ENCODE measurements at regions not wholly inside any gene's neighbourhood (a gene's known extent, or its start where the extent isn't known, plus 50 kb on each side); places are given as distances from the start of the nearest gene placed in this dataset.

GRCh38 chr14:36047912-36048311 is 128.6 kb downstream of the PTCSC3 start:
- Histone ChIP-seq H3K9me3 (replicated peaks) (no peaks in the 10 kb centered on the region), H3K36me3 (no peaks in the 10 kb centered on the region), H3K4me1 (no peaks in the 10 kb centered on the region), H3K27ac (replicated peaks) (no peak overlapping the region), H3K27me3 (ENCODE audit: low read depth) (peaks cover 6% of the 10 kb centered on the region), H3K4me3 (no peak overlapping the region)
- DNase-seq, result no peak
- no peak for TF ChIP-seq CTCF (IDR thresholded peaks at IDR 0.05; ENCODE audit: borderline replicate concordance)
- intact Hi-C loops (cut with micrococcal nuclease), result no loop called here

GRCh38 chr14:36035675-36036074 is 140.8 kb downstream of the PTCSC3 start:
- H3K36me3 ChIP-seq, result no peaks in the 10 kb centered on the region

GRCh38 chr14:36028665-36029064 is 147.9 kb downstream of the PTCSC3 start:
- no peak for DNase-seq
- Histone ChIP-seq H3K27me3 (ENCODE audit: low read depth) (peaks cover 4% of the 10 kb centered on the region), H3K36me3 (no peaks in the 10 kb centered on the region), H3K9me3 (replicated peaks) (no peaks in the 10 kb centered on the region), H3K4me3 (no peak overlapping the region), H3K4me1 (no peaks in the 10 kb centered on the region), H3K27ac (replicated peaks) (no peak overlapping the region)
- no peak for TF ChIP-seq CTCF (IDR thresholded peaks at IDR 0.05; ENCODE audit: borderline replicate concordance)
- intact Hi-C loops (cut with micrococcal nuclease), result no loop called here

More at GRCh38 chr14:36035675-36036074, 140.8 kb downstream of the PTCSC3 start:
- Histone ChIP-seq H3K27me3 (ENCODE audit: low read depth) (no peaks in the 10 kb centered on the region), H3K27ac (replicated peaks) (no peak overlapping the region), H3K9me3 (replicated peaks) (peaks cover 8% of the 10 kb centered on the region), H3K4me3 (no peak overlapping the region), H3K4me1 (no peaks in the 10 kb centered on the region)
- intact Hi-C loops (cut with micrococcal nuclease), result no loop called here
- TF ChIP-seq CTCF (IDR thresholded peaks at IDR 0.05; ENCODE audit: borderline replicate concordance), result no peak
- DNase-seq, result no peak

- H3K27ac ChIP-seq (replicated peaks), result no peak overlapping the region
Measured at GRCh38 chr14:36028218-36028617, 148.3 kb downstream of the PTCSC3 start.

GRCh38 chr14:36027354-36027753 is 149.2 kb downstream of the PTCSC3 start:
- Histone ChIP-seq H3K27ac (replicated peaks) (no peak overlapping the region), H3K27me3 (ENCODE audit: low read depth) (peaks cover 4% of the 10 kb centered on the region), H3K4me1 (no peaks in the 10 kb centered on the region), H3K9me3 (replicated peaks) (no peaks in the 10 kb centered on the region), H3K36me3 (no peaks in the 10 kb centered on the region), H3K4me3 (no peak overlapping the region)
- intact Hi-C loops (cut with micrococcal nuclease), result no loop called here
- no peak for TF ChIP-seq CTCF (IDR thresholded peaks at IDR 0.05; ENCODE audit: borderline replicate concordance)
- no peak for DNase-seq

More at GRCh38 chr14:36028218-36028617, 148.3 kb downstream of the PTCSC3 start:
- intact Hi-C loops (cut with micrococcal nuclease), result no loop called here
- Histone ChIP-seq H3K4me3 (no peak overlapping the region), H3K4me1 (no peaks in the 10 kb centered on the region), H3K27me3 (ENCODE audit: low read depth) (peaks cover 4% of the 10 kb centered on the region), H3K9me3 (replicated peaks) (no peaks in the 10 kb centered on the region), H3K36me3 (no peaks in the 10 kb centered on the region)
- DNase-seq, result no peak
- no peak for TF ChIP-seq CTCF (IDR thresholded peaks at IDR 0.05; ENCODE audit: borderline replicate concordance)

Measured in left ventricle myocardium inferior (tissue), 1 donor.